Gastroesophageal sphincter (tissue), 4 donors: ENCODE measurements at regions not wholly inside any gene's neighbourhood (a gene's known extent, or its start where the extent isn't known, plus 50 kb on each side); places are given as distances from the start of the nearest gene placed in this dataset.

Experiments used
- ATAC-seq: fragments of 150-250 bp; one replicate; pipeline ENCODE4 v1.9.1; 2016; ENCODE audit warnings: mild to moderate bottlenecking, moderate library complexity
- H3K27ac ChIP-seq, 4 donors: fragments of 200-600 bp; sonication (generic) in 3 of 4; 1 replicate in 3 of 4; 2 replicates in 1 of 4; pipeline ENCODE4 v1.5.1; 2016 to 2019
- H3K27me3 ChIP-seq: fragments of 200-600 bp; sonication (generic); one replicate; pipeline ENCODE4 v1.5.1; 2019
- H3K36me3 ChIP-seq, 2 donors: fragments of 200-600 bp; sonication (generic); one replicate each; pipeline ENCODE4 v1.5.1; 2019; ENCODE audit warnings: control low read depth in 1 of 2
- H3K4me1 ChIP-seq, 3 donors: fragments of 200-600 bp; sonication (generic); 1 replicate in 2 of 3; 2 replicates in 1 of 3; pipeline ENCODE4 v1.5.1; 2016 to 2019; ENCODE audit warnings: control low read depth in 2 of 3
- H3K4me3 ChIP-seq, 2 donors: fragments of 200-600 bp; sonication (generic); one replicate each; pipeline ENCODE4 v1.5.1; 2019; ENCODE audit warnings: mild to moderate bottlenecking in 1 of 2, moderate library complexity in 1 of 2
- H3K9me3 ChIP-seq, 3 donors: fragments of 200-600 bp; sonication (generic); one replicate each; pipeline ENCODE4 v1.5.1; 2017 to 2019; ENCODE audit warnings: control low read depth in 2 of 3
- EP300 ChIP-seq: sonication (generic); formaldehyde crosslinking; IDR thresholded peaks from one replicate; pipeline ENCODE4 v1.6.1; 2017; ENCODE audit warnings: antibody characterized with exemption, mild to moderate bottlenecking
- POLR2A ChIP-seq, 2 donors: fragments of 450-650 bp; IDR thresholded peaks; one replicate each; pipeline ENCODE4 v1.6.1; 2017; ENCODE audit warnings: antibody characterized with exemption in 2 of 2, mild to moderate bottlenecking in 2 of 2, moderate library complexity in 1 of 2
- POLR2AphosphoS5 ChIP-seq: sonication (generic); formaldehyde crosslinking; IDR thresholded peaks from one replicate; pipeline ENCODE4 v1.6.1; 2017; ENCODE audit warnings: antibody characterized with exemption
- WGBS, 2 donors: methylation state at CpG; one replicate each; pipeline ENCODE4 v1.1.5; 2018; ENCODE audit warnings: low coverage in 1 of 2; 5-methylcytosine and 5-hydroxymethylcytosine counted together
- small RNA-seq, 4 donors: library from RNA; depleted of rRNA; stranded (forward); fragments of <200 nt; gene quantifications; one replicate each; pipeline ENCODE3, GENCODE V24; 2016
- TF ChIP-seq, protein P1 (sequence below), 4 experiments: fragments of 200-600 bp in 2 of 4; fragments of 450-650 bp in 2 of 4; sonication (generic) in 1 of 4; IDR thresholded peaks; one replicate each; pipeline ENCODE4 v1.5.1; 2017 to 2019; ENCODE audit warnings: antibody characterized with exemption in 4 of 4, mild to moderate bottlenecking in 2 of 4, moderate library complexity in 2 of 4

- 49 to 72% methylated on average over 3 of the region's 3 CpGs for WGBS, 2 donors
- no peak for ATAC-seq
- peak overlapping the region; percentile 19 to 69 (median 42) for H3K27ac ChIP-seq
- H3K36me3 ChIP-seq: no peaks in the 10 kb centered on the region
- peaks cover 0 to 24% (median 0%) of the 10 kb centered on the region in 3 donors for H3K4me1 ChIP-seq
- no peaks in the 10 kb centered on the region for H3K9me3 ChIP-seq
- TF ChIP-seq EP300: no peak
- TF ChIP-seq POLR2AphosphoS5: no peak
- no peak for TF ChIP-seq POLR2A (IDR thresholded peaks at IDR 0.05)
- TF ChIP-seq, protein P1, sequence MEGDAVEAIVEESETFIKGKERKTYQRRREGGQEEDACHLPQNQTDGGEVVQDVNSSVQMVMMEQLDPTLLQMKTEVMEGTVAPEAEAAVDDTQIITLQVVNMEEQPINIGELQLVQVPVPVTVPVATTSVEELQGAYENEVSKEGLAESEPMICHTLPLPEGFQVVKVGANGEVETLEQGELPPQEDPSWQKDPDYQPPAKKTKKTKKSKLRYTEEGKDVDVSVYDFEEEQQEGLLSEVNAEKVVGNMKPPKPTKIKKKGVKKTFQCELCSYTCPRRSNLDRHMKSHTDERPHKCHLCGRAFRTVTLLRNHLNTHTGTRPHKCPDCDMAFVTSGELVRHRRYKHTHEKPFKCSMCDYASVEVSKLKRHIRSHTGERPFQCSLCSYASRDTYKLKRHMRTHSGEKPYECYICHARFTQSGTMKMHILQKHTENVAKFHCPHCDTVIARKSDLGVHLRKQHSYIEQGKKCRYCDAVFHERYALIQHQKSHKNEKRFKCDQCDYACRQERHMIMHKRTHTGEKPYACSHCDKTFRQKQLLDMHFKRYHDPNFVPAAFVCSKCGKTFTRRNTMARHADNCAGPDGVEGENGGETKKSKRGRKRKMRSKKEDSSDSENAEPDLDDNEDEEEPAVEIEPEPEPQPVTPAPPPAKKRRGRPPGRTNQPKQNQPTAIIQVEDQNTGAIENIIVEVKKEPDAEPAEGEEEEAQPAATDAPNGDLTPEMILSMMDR (IDR thresholded peaks at IDR 0.05): no peak
- no peak overlapping the region for H3K4me3 ChIP-seq
- no peaks in the 10 kb centered on the region for H3K27me3 ChIP-seq
Observed at GRCh38 chr7:136034132-136034531, 57.0 kb upstream of the MTPN start.

DNA sequence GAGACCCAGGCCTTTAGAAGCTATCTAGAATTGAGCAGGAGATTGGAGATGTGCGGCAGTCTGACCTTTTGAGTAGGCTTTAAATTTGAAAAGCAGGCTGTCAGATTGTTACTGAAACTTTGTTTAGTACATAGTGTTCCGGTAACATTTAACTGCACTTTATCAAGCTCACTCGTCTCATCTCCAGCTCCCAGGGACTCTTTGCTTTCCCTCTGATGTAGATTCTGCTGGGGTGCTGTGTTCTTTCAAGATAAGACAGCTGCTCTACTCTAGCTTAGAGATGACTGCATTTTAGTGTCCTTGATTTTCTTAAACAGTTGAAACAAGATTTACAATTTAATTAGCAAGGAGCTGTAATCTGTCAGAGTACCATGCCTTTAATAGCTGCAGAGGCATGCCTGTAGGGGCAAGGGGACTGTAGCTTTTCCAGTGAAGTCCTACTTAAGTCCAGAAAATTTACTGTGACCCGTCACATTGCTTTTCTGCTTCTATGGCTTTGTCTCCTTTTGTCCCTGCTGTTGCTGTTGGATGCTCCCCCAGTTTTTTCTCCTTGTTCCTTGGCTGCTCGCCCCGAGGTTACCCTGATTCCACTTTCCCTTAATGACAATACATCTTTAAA, 56.4 kb upstream of the MTPN start:
- Histone ChIP-seq H3K4me1 (peaks cover 0 to 24% (median 0%) of the 10 kb centered on the region in 3 donors), H3K36me3 (no peaks in the 10 kb centered on the region), H3K9me3 (no peaks in the 10 kb centered on the region), H3K27ac (peak overlapping the region; percentile 19 to 69 (median 54)), H3K4me3 (no peak overlapping the region), H3K27me3 (no peaks in the 10 kb centered on the region)
- peak; percentile 82 for TF ChIP-seq POLR2AphosphoS5
- TF ChIP-seq, protein P1 (IDR thresholded peaks at IDR 0.05): no peak
- 34 to 36% methylated on average over 5 to 6 of the region's 6 CpGs for WGBS, 2 donors
- peak; percentile 62 for ATAC-seq

DNA sequence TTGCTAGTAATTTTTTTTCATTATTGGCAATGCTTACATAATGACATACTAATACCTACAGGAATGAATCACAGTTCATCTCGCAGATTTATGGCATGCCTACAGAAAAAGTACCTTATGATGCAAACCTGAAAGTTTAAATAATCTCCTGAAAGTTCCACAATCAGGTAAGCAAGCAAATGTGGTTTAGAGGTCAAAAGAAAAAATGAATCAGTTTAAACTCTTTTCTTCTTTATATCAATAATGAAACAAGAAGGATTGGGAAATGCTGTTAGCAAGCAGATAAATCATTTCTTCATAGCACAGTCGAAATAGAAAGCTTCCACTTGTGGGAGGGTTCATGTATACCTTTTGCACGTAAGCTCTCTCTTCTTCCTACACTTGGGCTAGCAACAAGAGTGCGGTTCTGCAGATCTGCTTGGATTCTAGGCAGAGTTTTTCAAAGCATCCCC, 53.7 kb upstream of the MTPN start:
- TF ChIP-seq EP300 (no peak), POLR2A (IDR thresholded peaks at IDR 0.05) (no peak), POLR2AphosphoS5 (no peak)
- TF ChIP-seq, protein P1 (IDR thresholded peaks at IDR 0.05): no peak
- no peak overlapping the region for H3K27ac ChIP-seq
- H3K9me3 ChIP-seq: no peaks in the 10 kb centered on the region
- no peak for ATAC-seq
- no peaks in the 10 kb centered on the region for H3K27me3 ChIP-seq
- 85 to 89% methylated on average over 3 to 4 of the region's 4 CpGs for WGBS, 2 donors
- peaks cover 0 to 17% (median 0%) of the 10 kb centered on the region in 3 donors for H3K4me1 ChIP-seq
- H3K4me3 ChIP-seq: no peak overlapping the region
- H3K36me3 ChIP-seq: no peaks in the 10 kb centered on the region

GRCh38 chr7:136030330-136030729, 53.2 kb upstream of the MTPN start:
- Histone ChIP-seq H3K4me1 (peaks cover 0 to 17% (median 0%) of the 10 kb centered on the region in 3 donors), H3K27ac (no peak overlapping the region), H3K27me3 (no peaks in the 10 kb centered on the region), H3K36me3 (no peaks in the 10 kb centered on the region), H3K9me3 (no peaks in the 10 kb centered on the region), H3K4me3 (no peak overlapping the region)
- no peak for ATAC-seq
- 100% methylated on average over 2 of the region's 2 CpGs for WGBS, 2 donors
- TF ChIP-seq, protein P1 (IDR thresholded peaks at IDR 0.05): no peak
- TF ChIP-seq POLR2AphosphoS5 (no peak), EP300 (no peak), POLR2A (IDR thresholded peaks at IDR 0.05) (no peak)

GRCh38 chr7:136027160-136027559, 50.0 kb upstream of the MTPN start:
- H3K27me3 ChIP-seq: no peaks in the 10 kb centered on the region
- TF ChIP-seq POLR2AphosphoS5: no peak
- H3K4me1 ChIP-seq: no peaks in the 10 kb centered on the region
- H3K4me3 ChIP-seq: no peak overlapping the region
- no peaks in the 10 kb centered on the region for H3K9me3 ChIP-seq
- no peak for ATAC-seq
- WGBS, 2 donors: 85% methylated on average over 2 of the region's 2 CpGs; no CpG with 5 or more reads in 1 of the 2 donors
- H3K27ac ChIP-seq: no peak overlapping the region
- no peaks in the 10 kb centered on the region for H3K36me3 ChIP-seq

Small RNA genes in the stretch of these regions (small RNA-seq; reads per million reads assigned to genes)
- 0 reads per million in 4 donors for gene RF00019
